Fibroblast of skin of right quadriceps (primary cell): ENCODE measurements at regions not wholly inside any gene's neighbourhood (a gene's known extent, or its start where the extent isn't known, plus 50 kb on each side); places are given as distances from the start of the nearest gene placed in this dataset.
A peak's percentile ranks its signal among the peaks of the same experiment; 100 is the strongest.

ENCODE experiments used
- DNase-seq: peaks from one replicate; pipeline ENCODE4 v3.0.0-alpha.2; 2013

DNA sequence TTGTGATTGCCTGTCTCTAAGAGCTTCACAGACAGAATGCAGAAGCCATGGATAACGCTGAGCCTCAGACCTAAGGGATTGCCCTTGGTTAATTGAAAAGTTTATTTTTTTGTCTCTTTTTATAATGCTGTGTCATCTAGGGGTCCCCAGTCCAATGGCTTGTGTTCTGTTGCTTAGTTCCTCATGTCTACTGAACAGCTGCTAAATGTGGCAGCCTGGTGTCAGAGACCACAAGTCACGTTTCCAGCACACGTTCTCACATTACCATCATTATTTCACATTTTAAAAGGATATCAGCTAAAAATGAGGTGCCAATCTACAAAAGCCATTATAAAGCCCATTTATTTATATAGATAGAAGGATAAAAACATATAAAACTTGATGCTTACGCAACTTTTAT is 1362.0 kb downstream of the PCDH9 start:
- DNase-seq = no peak

DNA sequence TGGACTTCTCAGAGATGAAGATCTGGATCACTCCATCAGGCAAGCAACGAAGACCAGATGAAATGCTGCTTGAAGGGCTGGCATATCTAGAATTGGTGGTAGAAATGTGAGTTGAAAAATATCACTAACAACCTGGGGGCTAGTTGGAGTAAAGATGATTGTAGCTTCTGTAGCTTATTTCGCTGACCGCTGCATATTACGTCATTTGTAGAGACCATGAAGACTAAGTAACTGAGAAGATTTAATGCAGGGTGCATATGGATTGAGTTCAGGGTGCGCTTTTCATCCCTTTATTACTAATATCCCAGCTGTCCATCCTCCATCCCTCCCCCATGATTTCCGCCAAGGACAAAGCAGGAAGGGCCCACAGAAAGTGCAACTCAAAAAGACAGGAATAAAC is 1364.0 kb downstream of the PCDH9 start:
- no peak for DNase-seq

- DNase-seq = no peak
Measured at GRCh38 chr13:65865206-65865605, 1364.9 kb downstream of the PCDH9 start.

DNA sequence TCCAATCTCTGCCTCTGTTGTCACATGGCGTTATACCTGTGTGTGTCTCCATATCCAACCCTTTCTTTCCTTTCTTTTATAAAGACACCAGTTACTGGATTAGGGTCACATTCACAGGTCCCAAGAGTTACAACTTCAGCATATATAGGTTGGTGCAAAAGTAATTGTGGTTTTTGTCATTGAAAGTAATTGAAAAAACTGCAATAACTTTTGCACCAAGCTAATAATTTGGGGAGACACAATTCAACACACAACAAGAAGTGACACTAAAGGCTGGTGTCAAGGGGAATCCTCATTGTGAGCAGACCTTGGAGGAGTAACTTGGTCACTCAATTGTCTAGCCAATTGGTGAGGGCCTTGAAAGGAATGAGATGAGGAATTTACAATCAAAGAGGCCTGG is 1366.1 kb downstream of the PCDH9 start:
- no peak for DNase-seq

DNA sequence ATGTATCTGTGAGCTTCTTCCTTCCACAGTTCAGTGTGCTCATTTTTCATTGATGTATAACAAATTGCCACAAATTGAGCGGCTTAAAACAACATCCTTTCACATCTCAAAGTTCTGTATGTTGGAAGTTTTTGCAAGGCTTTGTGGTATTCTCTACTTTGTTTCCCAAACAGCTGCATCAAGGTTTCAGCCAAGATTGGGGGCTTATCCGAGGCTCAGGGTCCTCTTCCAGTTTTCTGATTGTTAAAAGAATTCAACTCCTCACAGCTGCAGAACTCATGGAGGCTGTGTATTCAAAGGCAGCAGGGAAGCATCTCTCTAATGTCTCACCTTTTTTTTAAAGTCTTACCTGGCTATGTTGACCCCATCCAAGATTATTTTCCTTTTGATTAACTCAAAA is 1369.8 kb downstream of the PCDH9 start:
- no peak for DNase-seq

DNA sequence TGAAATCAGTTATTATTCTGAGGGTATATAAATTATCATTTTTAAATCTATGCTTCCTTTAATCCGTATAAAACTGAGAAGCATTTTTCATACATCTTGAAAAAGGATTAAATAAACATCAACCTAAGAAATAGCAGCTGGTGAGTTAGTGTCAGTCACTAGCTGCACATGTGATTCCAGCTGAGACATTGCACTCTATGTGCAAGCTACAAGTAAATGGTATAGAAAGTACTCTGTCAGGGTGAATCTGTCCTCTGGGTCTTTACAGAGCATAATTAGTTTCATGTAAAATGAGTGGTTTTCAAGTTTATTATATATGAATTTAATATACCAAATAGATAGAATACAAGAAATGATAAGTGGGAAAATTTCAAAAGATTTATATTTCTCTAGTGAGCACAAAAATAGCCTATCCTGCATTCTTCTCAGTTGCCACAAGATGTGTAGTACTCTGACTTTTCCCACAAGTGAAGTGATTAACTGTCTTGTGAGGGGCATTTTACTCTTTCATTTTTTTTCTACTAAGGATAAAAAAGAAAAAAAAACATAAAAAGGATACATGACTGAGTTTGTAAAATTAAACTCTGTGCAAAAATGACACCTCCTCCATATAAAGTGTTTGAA is 1372.1 kb downstream of the PCDH9 start:
- DNase-seq = no peak

GRCh38 chr13:65856431-65856830 is 1373.7 kb downstream of the PCDH9 start:
- DNase-seq = peak; percentile 21

DNA sequence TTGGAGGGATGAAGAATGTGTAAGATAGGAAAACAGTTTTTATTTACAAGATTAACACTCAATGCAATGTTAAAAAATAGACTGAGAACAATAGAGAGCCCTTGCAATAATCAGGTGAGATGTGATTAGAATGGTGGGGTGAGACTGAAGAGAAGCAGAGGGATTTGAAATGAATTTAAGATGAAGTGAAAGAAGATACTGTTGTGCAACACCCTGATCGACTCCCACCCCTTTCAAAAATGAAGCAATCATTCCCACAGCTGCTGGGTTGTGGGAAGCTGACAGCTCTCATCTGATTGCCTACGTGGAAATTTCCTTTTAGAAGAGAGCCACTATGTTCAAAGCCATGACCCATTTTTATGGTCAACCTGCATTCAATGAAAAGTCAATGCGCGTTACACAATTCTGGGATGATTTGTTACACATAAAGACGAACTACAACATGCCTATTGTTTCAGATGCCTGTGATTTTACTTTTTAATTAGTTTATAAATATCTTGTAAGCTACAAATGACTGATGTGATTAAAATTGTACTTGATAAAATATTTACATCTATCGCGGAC is 1374.8 kb downstream of the PCDH9 start:
- DNase-seq = no peak

DNA sequence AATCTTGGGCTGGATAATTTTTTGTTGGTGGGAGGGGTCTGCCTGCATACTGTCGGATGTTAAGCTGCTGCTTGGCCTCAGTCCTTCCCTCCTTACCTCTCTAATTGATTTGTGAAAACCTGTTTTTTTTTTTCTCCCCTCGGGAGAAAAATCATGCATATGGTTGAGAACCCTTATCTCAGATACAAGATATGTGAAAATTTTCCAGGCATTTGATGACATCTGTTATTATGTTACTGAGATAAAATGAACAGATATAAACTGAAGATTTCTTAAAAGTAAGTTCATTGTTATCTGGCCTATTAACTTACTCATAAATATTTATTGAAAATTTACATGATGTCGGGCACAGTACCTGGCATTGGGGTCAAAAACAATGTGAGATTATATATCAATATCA is 1375.7 kb downstream of the PCDH9 start:
- no peak for DNase-seq

- DNase-seq = no peak
Measured at GRCh38 chr13:65844266-65844841, 1385.8 kb downstream of the PCDH9 start.

- DNase-seq = no peak
Measured at GRCh38 chr13:65843314-65843731, 1386.8 kb downstream of the PCDH9 start.

DNA sequence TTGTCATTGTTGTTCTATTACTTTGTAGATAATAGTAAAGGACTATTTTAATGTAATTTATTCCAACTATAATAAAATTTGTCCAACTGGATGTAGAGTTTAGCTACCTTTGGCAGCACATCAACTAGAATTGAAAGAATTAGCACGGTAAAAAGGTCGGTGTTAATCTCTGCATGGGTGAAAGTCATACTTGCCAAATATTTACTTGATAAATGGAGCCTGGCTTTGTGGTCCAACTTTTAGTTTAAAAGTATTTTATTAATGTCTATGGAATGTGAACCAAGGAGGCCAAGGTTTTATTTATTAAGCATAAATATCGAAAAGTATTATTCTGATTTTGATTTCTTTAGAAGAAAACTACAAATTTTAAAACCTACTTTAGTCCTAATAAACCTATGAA is 1389.0 kb downstream of the PCDH9 start:
- no peak for DNase-seq

DNA sequence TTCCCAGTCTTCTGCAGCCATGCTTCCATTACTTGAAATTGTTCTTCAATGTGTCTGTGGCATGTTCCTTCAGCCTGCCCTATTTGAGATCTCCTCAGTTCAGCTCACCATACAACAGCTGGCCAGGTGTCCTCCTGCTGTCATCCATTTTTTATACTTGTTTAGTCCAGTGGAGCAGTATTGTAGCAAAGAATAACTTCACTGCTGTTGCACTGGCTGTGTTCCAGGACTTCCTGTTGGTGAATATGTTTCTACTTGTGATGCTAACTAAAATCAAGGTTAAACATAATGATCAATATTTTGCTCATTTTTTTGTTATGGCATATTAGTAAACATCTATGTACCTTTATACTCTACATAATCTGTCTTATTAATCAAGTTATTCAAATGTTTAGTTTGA is 1394.1 kb downstream of the PCDH9 start:
- DNase-seq = no peak

DNA sequence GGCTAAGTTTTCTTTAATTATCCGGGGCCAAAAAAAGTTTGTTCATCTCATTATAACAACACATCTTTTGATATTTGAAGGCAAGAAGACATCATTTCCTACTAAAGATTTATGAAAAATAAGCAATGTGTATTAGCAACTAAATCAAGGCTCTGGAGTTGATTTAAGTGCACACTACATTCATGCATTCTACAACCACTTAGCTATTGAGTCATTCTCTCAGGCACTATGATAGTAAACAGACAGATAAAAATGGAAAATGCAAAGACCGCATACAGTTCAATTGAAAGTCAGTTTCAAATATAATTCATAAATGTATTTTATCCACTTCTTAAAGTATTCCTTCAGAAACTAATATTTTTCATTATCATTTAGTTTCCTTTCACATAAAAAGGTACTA is 1395.2 kb downstream of the PCDH9 start:
- no peak for DNase-seq

- DNase-seq = no peak
Measured at GRCh38 chr13:65830411-65831205, 1399.5 kb downstream of the PCDH9 start.

DNA sequence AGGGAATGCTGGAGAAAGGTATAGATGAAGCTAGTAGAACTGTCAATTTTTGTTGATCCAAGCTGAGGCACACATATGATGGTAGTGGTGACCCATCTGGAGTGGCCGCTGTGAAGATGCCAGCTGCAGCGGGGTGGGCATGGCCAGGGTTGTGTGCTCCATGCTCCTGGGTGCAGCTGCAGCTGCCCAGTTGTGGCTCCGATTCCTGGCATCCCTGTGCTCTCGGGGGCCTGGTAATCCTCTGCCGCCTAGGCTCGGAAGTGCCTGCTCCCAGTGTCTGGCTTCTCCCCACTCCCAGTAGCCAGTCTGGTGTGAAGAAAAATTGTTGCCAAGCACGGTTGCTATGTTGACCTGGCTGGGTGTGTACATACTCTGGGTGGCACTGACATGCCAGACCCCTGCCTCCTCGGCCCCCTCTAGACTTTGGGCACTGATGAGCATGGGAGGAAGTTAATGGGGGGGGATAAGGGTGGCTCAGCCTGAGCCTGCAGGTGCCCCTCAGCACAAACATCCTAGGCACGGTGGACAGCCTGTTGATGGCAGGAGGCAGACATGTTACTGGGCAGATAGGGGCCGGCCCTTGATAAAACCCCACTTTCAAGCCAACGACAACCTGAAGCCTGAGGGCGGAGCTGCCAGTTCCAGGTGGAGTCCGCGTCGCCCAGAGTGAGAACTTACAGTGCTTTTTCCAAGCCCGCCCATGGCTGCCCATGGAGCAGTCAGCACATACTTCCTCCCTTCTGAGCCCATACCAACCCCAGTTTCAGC is 1400.7 kb downstream of the PCDH9 start:
- no peak for DNase-seq

- no peak for DNase-seq
Measured at GRCh38 chr13:65826657-65827056, 1403.5 kb downstream of the PCDH9 start.

- DNase-seq = no peak
Measured at GRCh38 chr13:65825039-65825438, 1405.1 kb downstream of the PCDH9 start.

- peak; percentile 39 for DNase-seq
Measured at GRCh38 chr13:65808061-65808460, 1422.1 kb downstream of the PCDH9 start.

DNA sequence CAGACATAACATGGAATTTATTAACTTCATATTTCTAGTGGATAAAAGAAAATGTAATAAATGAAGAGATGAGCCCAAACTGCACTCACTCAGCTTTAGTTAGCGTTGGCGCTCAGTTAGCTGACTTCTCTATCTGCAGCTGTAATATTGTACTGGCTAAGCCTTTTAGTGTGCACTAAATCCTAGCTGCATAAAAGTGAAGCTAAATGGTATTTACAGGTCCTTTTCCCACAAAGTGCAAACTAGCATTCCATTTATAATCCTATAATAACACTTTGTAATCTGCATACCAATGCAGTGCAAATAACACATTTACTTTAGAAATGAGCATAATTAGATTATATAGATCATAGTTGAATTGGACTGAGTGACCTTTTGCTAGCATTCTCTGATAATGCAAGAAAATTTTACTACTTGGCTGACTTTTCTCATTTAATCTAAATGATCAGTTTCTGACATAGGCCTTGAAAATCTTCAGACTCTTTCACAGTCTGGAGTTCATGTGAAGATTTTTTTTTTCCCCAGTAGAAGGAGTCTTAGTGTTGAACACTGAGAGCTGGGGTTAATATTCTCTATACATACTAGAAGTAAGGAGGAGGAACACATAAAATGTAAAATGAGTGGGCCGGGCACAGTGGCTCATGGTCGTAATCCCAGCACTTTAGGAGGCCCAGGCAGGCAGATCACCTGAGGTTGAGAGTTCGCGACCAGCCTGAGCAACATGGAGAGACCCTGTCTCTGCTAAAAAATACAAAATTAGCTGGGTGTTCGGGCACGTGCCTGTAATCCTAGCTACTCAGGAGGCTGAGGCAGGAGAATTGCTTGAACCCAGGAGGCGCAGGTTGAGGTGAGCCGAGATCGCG is 1426.4 kb downstream of the PCDH9 start:
- no peak for DNase-seq

- no peak for DNase-seq
Measured at GRCh38 chr13:65789815-65790214, 1440.3 kb downstream of the PCDH9 start.

- peak; percentile 34 for DNase-seq
Measured at GRCh38 chr13:65787082-65787481, 1443.1 kb downstream of the PCDH9 start.
